GM03348 (cell line): ENCODE measurements at regions not wholly inside any gene's neighbourhood (a gene's known extent, or its start where the extent isn't known, plus 50 kb on each side); places are given as distances from the start of the nearest gene placed in this dataset.

Source experiments
- DNase-seq: peaks from one replicate; pipeline ENCODE4 v3.0.0; 2012; ENCODE audit warnings: low spot score

GRCh38 chr4:32991663-32992062, 2271.5 kb downstream of the PCDH7 start:
- DNase-seq: no peak

GRCh38 chr4:32994981-32995881, 2275.1 kb downstream of the PCDH7 start:
- no peak for DNase-seq

- DNase-seq: peak; percentile 4
Observed at GRCh38 chr4:33013282-33013681, 2293.1 kb downstream of the PCDH7 start.

- no peak for DNase-seq
Observed at GRCh38 chr4:33025236-33025635, 2305.1 kb downstream of the PCDH7 start.

GRCh38 chr4:33029976-33030375, 2309.8 kb downstream of the PCDH7 start:
- no peak for DNase-seq

- DNase-seq: no peak
Observed at GRCh38 chr4:33031328-33031727, 2311.2 kb downstream of the PCDH7 start.

GRCh38 chr4:33037464-33037863, 2317.3 kb downstream of the PCDH7 start:
- DNase-seq: no peak

GRCh38 chr4:33045334-33045733, 2325.2 kb downstream of the PCDH7 start:
- peak; percentile 12 for DNase-seq

GRCh38 chr4:33052241-33052640, 2332.1 kb downstream of the PCDH7 start:
- DNase-seq: no peak

GRCh38 chr4:33054161-33054560, 2334.0 kb downstream of the PCDH7 start:
- no peak for DNase-seq

GRCh38 chr4:33054656-33055196, 2334.6 kb downstream of the PCDH7 start:
- no peak for DNase-seq

- DNase-seq: no peak
Observed at GRCh38 chr4:33057736-33058135, 2337.6 kb downstream of the PCDH7 start.

GRCh38 chr4:33058998-33059397, 2338.8 kb downstream of the PCDH7 start:
- no peak for DNase-seq

GRCh38 chr4:33060674-33061542, 2340.7 kb downstream of the PCDH7 start:
- DNase-seq: no peak

GRCh38 chr4:33061727-33062126, 2341.6 kb downstream of the PCDH7 start:
- DNase-seq: no peak

- DNase-seq: no peak
Observed at GRCh38 chr4:33062155-33062806, 2342.1 kb downstream of the PCDH7 start.

GRCh38 chr4:33063241-33063640, 2343.1 kb downstream of the PCDH7 start:
- DNase-seq: peak; percentile 52

- DNase-seq: no peak
Observed at GRCh38 chr4:33064238-33064637, 2344.1 kb downstream of the PCDH7 start.

- DNase-seq: no peak
Observed at GRCh38 chr4:33065749-33066148, 2345.6 kb downstream of the PCDH7 start.

GRCh38 chr4:33067221-33067620, 2347.1 kb downstream of the PCDH7 start:
- DNase-seq: no peak

- no peak for DNase-seq
Observed at GRCh38 chr4:33068539-33068938, 2348.4 kb downstream of the PCDH7 start.

- DNase-seq: no peak
Observed at GRCh38 chr4:33071535-33071934, 2351.4 kb downstream of the PCDH7 start.
